ENCODE measurements at regions not wholly inside any gene's neighbourhood (a gene's known extent, or its start where the extent isn't known, plus 50 kb on each side); places are given as distances from the start of the nearest gene placed in this dataset.

DNA sequence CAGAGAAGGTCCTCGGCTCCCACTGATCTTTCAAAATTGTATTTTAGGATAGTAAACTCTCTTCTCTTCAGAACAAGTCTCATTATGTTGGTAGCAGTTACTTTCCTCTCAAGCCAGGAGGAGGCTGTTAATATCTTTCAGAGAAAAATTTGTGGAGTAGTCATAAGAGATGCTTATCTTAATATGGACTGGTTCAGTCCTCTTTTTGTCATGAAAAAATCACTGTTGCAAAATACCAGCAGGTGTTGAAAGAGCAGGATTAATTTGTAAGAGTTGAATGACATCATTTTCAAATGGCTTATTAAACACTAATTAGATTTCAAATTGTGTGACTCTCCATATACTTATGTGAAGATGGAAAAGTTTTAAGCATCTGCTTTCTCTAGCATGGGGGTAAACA, 662.5 kb downstream of the POM121L12 start:
- ChIA-PET POLR2A (no interaction called here), CTCF (no interaction called here)

DNA sequence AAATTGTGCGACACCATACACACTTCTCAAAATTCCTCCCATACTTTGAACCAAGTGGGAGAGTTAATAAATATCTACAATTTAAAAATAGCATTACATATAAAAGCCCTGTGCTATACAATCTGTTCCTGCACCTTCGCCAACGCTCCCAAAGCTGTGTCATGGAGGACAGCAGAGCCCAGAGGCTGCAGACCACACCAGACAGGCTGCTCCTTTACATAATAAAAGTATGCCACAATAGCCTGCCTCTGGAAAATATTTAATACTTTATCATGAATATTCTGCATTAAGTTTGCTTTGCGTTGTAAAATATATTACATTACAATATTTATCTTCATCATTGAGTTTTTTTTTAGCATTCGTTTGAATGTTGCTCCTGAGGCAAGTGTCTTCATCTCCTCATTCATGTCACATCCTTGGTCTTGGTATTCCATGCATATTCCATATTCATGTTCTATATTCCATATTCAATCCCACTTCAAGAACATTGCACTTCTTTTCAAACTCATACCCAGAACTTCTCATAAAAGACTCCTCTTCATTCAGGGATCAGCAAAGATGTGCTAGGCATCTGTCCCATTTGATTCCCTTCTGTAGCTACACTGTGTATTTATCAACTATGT, 663.9 kb downstream of the POM121L12 start:
- ChIA-PET POLR2A (no interaction called here), CTCF (no interaction called here)

GRCh38 chr7:53719122-53719521, 683.7 kb downstream of the POM121L12 start:
- ChIA-PET POLR2A (no interaction called here), CTCF (no interaction called here)

- POLR2A ChIA-PET, result no interaction called here
These were observed 705.5 kb downstream of the POM121L12 start for GRCh38 chr7:53740971-53741370.

DNA sequence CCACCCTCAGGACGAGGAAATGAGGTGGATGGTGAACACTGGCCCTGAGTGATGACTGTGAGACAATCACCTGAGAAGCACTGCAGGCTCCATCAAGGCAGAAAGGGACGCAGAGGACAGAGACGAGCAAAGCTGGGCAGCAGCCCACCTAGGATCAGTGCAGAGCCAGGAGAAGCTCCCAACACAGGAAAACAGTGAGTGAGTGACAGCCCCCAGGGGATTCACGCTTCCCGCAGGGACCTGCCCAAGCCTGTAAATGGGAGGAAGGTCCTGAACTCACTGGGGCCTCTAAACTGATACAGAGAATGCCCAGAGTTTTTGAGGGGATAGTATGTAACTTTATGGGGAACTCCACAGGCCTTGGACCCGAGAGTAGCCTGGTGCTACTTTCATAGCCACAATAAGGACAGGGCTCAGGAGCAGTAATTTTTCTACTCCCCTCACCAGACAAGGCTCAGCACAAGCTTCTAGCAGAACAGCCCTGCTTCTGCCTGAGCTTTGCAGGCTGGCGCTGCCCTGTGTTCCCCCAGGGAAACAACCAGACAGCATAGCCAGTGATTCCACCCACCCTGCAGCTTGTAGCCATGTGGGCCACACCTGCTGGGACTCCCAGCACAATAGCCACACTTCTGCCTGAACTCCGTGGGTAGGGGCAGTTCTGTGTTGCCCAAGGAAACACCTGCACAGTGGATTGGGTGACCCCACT, 708.4 kb downstream of the POM121L12 start:
- POLR2A ChIA-PET, result no interaction called here

More at GRCh38 chr7:53740971-53741370, 705.5 kb downstream of the POM121L12 start:
- CTCF ChIA-PET, result no interaction called here

GRCh38 chr7:53744403-53744760, 708.9 kb downstream of the POM121L12 start:
- CTCF ChIA-PET, result no interaction called here
- POLR2A ChIA-PET, result no interaction called here

More for the DNA sequence above, 708.4 kb downstream of the POM121L12 start:
- CTCF ChIA-PET, result no interaction called here

- ChIA-PET CTCF (no interaction called here), POLR2A (no interaction called here)
These were observed 721.5 kb downstream of the POM121L12 start for GRCh38 chr7:53756946-53757345.

- ChIA-PET CTCF (no interaction called here), POLR2A (no interaction called here)
These were observed 732.8 kb downstream of the POM121L12 start for GRCh38 chr7:53768186-53768585.

DNA sequence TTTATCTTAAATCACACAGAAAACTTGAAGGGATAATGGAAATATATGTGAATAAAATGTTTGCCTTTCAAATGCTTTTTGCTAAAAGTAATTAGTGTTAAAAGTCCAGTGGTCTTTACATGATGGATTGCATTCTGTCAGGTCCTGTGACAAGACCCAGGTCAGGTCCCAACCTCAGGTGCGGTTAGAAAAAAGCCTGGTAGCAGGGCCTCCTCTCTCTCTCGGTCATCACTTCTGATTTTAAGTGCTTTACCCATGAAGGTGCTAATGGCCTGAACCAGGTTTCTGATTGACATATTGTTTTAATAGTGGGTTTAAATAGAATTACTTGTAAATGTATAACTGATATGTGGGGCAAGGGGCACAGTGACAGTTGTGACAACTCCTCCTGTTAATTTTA, 736.3 kb downstream of the POM121L12 start:
- POLR2A ChIA-PET, result no interaction called here
- CTCF ChIA-PET, result no interaction called here

DNA sequence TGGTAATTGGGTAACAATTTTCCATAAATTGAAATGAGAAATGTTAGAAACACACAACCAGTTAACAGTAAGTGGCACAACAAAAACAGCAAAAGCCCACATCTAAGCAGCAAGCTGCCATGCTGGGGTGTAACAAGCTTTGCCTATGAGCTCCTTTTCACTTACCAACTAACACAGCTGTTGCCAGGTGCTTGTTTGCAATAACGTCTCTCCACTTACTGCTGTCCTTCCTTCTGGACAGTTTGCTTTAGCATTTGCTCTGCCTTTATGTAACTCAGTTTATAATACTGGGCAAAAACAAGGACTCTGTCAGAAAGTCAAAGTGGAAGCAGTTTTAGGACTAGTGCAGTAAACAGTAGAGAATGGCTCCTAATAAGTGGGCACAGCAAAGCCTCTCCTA, 740.9 kb downstream of the POM121L12 start:
- ChIA-PET POLR2A (no interaction called here), CTCF (no interaction called here)

DNA sequence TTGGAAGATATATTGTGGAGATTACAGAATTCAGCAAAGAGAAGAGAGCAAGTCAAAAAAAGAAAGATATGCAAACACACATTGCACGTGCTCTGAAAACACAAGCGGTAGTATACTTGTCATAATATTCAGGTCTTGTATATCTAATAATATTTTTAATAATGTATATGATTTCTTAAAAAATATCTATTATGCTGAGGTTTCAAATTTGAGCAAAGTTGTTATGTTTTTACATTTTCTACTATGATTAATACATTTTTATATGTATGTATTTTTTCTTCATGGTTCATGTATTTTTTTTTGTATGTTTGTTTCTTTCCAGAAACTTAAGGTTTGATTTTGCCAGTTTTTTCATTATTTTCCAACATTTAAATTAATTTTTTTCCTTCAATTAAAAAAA, 752.4 kb upstream of the VSTM2A start:
- CTCF ChIA-PET, result no interaction called here
- POLR2A ChIA-PET, result no interaction called here

DNA sequence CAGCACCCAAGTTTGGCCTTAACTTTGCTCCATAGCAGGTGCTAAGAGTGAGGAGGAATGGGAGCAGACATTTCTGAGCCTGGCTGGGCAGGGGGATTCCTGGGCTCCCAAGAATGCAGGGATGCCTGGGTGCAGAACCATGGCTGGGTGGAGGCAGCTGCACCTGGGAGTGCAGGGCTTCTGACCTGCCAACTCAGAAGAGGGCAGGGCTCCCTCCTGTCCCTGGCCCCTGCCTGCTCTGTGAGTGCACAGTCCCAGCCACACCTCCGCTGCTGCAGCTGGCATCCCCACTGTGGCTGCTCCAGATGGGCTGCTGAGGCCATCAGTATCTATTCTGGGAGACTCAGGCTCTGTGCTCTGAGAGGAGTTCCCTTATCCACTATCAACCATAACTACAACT, 747.4 kb upstream of the VSTM2A start:
- ChIA-PET POLR2A (no interaction called here), CTCF (interaction anchor here (1.2 kb wide), 1 partner anchor 31 kb away, joined by 3 read pairs; no protein-coding TSS in a partner anchor)

GRCh38 chr7:53800746-53801145, 741.4 kb upstream of the VSTM2A start:
- ChIA-PET CTCF (no interaction called here), POLR2A (no interaction called here)

GRCh38 chr7:53806119-53806518, 736.1 kb upstream of the VSTM2A start:
- ChIA-PET CTCF (no interaction called here), POLR2A (no interaction called here)

GRCh38 chr7:53811555-53812079, 730.6 kb upstream of the VSTM2A start:
- ChIA-PET POLR2A (no interaction called here), CTCF (no interaction called here)

DNA sequence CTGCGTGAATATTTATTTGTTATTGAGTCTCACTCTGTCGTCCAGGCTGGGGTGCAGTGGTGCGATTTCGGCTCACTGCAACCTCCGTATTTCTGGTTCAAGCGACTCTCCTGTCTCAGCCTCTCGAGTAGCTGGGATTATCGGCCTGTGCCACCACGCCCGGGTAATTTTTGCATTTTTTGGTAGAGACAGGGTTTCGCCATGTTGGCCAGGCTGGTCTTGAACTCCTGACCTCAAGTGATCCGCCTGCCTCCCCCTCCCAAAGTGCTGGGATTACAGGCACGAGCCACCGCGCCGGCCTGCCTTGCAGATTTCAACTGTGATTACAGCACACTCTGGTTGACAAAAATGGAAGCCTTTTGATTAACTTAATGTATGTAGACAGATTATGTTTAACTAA, 730.0 kb upstream of the VSTM2A start:
- ChIA-PET CTCF (no interaction called here), POLR2A (no interaction called here)

DNA sequence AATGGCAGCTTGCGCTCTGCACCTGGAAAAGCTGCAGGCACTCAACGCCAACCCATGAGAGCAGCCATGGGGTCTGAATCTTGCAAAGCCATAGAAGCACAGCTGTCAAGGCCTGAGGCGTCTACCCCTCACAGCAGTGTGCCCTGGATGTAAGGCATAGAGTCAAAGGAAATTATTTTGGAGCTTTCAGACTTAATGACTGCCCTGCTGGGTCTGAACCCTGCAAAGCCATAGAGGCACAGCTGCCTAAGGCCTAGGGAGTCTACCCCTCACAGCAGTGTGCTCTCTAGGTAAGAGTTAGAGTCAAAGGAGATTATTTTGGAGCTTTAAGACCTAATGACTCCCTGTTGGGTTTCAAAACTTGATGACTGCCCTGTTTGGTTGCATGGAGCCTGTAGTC, 706.9 kb upstream of the VSTM2A start:
- POLR2A ChIA-PET, result no interaction called here
- CTCF ChIA-PET, result no interaction called here

DNA sequence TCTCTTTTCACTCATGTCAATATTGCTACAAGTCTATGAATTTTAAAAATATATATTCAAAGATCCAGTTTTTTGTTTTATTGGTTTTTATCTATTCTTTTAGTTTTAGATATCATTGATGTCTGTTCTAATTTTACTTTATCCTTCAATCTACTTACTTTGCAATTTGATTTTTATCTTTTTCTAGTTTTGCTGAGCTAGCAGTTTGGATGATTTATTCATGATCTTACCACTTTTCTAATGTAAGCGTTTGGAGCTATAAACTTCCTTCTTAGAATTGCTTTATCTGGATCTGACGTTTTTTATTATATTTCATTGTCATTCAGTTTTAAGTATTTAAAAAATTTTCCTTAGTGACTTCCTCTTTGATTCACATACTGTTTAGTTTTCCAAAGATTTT, 664.5 kb upstream of the VSTM2A start:
- ChIA-PET POLR2A (no interaction called here), CTCF (no interaction called here)

DNA sequence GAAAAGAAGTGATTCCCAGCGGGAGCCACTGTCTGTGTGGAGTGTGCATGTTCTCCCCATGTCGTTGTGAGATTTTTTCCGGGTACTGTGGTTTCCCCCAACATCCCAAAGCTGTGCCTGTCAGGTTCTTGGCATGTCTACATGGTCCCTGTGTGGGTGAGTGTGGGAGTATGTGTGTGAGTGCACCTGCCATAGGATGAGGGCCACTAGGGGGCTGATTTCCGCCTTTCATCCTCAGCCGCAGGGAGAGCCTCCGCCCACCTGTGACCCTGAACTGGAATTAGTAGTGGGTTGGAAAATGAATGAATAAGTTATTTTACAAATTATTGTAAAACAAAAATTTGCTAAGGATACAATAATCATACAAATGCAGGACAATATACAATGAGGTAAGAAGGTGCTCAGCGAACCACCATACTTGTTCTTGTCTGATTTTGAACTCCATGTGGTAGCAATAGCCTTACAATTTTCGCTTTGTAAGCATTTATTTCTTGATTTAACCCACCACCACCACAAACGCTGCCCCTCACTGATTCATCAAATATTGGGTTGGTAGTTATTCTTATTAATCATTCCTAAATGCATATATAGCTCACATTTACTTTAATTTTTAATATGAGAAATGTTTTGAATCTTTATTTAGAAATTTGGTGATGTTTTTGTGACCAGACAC, 641.2 kb upstream of the VSTM2A start:
- POLR2A ChIA-PET, result no interaction called here
- CTCF ChIA-PET, result no interaction called here

DNA sequence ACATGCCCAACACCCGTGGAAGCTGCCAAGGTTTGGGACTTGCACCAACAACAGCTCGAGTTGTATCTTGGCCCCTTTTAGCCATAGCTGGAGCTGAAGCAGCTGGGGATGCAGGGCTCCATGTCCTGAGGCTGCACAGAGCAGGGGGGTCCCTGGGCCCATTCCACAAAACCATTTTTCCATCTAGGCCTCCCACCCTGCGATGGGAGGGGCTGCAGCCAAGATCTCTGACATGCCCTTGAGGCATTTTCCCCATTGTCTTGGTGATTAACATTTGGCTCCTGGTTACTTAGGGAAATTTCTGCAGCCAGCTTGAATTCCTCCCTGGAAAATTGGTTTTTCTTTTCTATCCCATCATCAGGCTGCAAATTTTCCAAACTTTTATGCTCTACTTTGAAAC, 637.8 kb upstream of the VSTM2A start:
- ChIA-PET POLR2A (no interaction called here), CTCF (no interaction called here)

GRCh38 chr7:53917637-53918036, 624.5 kb upstream of the VSTM2A start:
- CTCF ChIA-PET, result no interaction called here
- POLR2A ChIA-PET, result no interaction called here

DNA sequence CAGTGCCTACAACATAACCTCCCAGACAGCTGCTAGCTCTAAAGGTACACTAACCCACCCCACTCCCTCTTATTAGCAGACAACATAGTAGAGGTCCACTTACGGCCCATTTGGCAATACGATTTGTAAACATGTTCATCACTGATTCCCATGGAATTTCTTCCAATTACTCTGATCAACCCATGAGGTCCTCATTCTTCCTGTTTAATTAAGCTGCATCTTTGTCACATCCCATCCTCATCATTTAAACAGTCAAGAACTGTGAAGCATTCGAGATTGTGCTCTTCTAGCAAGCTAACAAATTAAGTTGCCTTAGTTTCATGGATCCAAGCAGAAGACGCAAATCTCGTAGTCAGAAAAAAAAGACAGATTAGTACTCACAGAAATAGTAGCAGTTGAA, 622.2 kb upstream of the VSTM2A start:
- POLR2A ChIA-PET, result no interaction called here
- CTCF ChIA-PET, result no interaction called here

All from activated CD8-positive, alpha-beta memory T cell treated with anti-CD3 and anti-CD28 coated beads for 36 hours (primary cell).